ENCODE measurements at regions not wholly inside any gene's neighbourhood (a gene's known extent, or its start where the extent isn't known, plus 50 kb on each side); places are given as distances from the start of the nearest gene placed in this dataset.

GRCh38 chr1:25146451-25146855, 85.8 kb downstream of the SYF2 start:
- peaks cover 16% of the 10 kb centered on the region for H3K9me3 Mint-ChIP-seq
- H3K27me3 Mint-ChIP-seq (ENCODE audit: low read depth): peaks cover 24% of the 10 kb centered on the region
- H3K4me1 Mint-ChIP-seq: peaks cover 12% of the 10 kb centered on the region
- H3K4me3 Mint-ChIP-seq: no peak overlapping the region
- TF ChIP-seq CTCF (IDR thresholded peaks at IDR 0.05; ENCODE audit: unreplicated experiment in 3 of 3): no peak
- peak overlapping the region in 1 of 3 experiments; percentile 51 for H3K27ac Mint-ChIP-seq
- H3K36me3 Mint-ChIP-seq (ENCODE audit: low read depth): no peaks in the 10 kb centered on the region

- Mint-ChIP-seq H3K4me3 (no peak overlapping the region), H3K4me1 (peaks cover 12% of the 10 kb centered on the region), H3K27ac (peak overlapping the region; percentile 8 to 51 (median 51)), H3K36me3 (ENCODE audit: low read depth) (no peaks in the 10 kb centered on the region), H3K9me3 (peaks cover 12% of the 10 kb centered on the region), H3K27me3 (ENCODE audit: low read depth) (peaks cover 24% of the 10 kb centered on the region)
- TF ChIP-seq CTCF (IDR thresholded peaks at IDR 0.05; ENCODE audit: unreplicated experiment in 3 of 3): no peak
Measured at GRCh38 chr1:25145775-25146393, 86.4 kb downstream of the SYF2 start.

GRCh38 chr1:25140073-25140797, 92.1 kb downstream of the SYF2 start:
- H3K36me3 Mint-ChIP-seq (ENCODE audit: low read depth): no peaks in the 10 kb centered on the region
- H3K27me3 Mint-ChIP-seq (ENCODE audit: low read depth): peaks cover 26% of the 10 kb centered on the region
- H3K4me1 Mint-ChIP-seq: peaks cover 8% of the 10 kb centered on the region
- TF ChIP-seq CTCF (IDR thresholded peaks at IDR 0.05; ENCODE audit: unreplicated experiment in 3 of 3): no peak
- no peak overlapping the region for H3K27ac Mint-ChIP-seq
- no peaks in the 10 kb centered on the region for H3K9me3 Mint-ChIP-seq
- no peak overlapping the region for H3K4me3 Mint-ChIP-seq

- peaks cover 22% of the 10 kb centered on the region for H3K4me1 Mint-ChIP-seq
- H3K27me3 Mint-ChIP-seq (ENCODE audit: low read depth): peaks cover 32% of the 10 kb centered on the region
- no peak overlapping the region for H3K4me3 Mint-ChIP-seq
- H3K27ac Mint-ChIP-seq: peak overlapping the region in 1 of 3 experiments; percentile 21
- H3K9me3 Mint-ChIP-seq: no peaks in the 10 kb centered on the region
- TF ChIP-seq CTCF (IDR thresholded peaks at IDR 0.05; ENCODE audit: unreplicated experiment in 3 of 3): no peak
- H3K36me3 Mint-ChIP-seq (ENCODE audit: low read depth): no peaks in the 10 kb centered on the region
Measured at GRCh38 chr1:25137521-25138395, 94.5 kb downstream of the SYF2 start.

- TF ChIP-seq CTCF (IDR thresholded peaks at IDR 0.05; ENCODE audit: unreplicated experiment in 3 of 3): no peak
- no peak overlapping the region for H3K4me3 Mint-ChIP-seq
- peak overlapping the region in 1 of 3 experiments; percentile 21 for H3K27ac Mint-ChIP-seq
- H3K4me1 Mint-ChIP-seq: peaks cover 22% of the 10 kb centered on the region
- H3K9me3 Mint-ChIP-seq: no peaks in the 10 kb centered on the region
- H3K27me3 Mint-ChIP-seq (ENCODE audit: low read depth): peaks cover 32% of the 10 kb centered on the region
- no peaks in the 10 kb centered on the region for H3K36me3 Mint-ChIP-seq (ENCODE audit: low read depth)
Measured at GRCh38 chr1:25137106-25137505, 95.2 kb downstream of the SYF2 start.

Measured in nephron (organoid).